ENCODE measurements at regions not wholly inside any gene's neighbourhood (a gene's known extent, or its start where the extent isn't known, plus 50 kb on each side); places are given as distances from the start of the nearest gene placed in this dataset.
A peak's percentile ranks its signal among the peaks of the same experiment; 100 is the strongest.

- Histone ChIP-seq H3K9me2 (replicated peaks; ENCODE audit: low read depth, low read length) (no peaks in the 10 kb centered on the region), H3K79me2 (ENCODE audit: insufficient read depth, low read length) (no peaks in the 10 kb centered on the region), H2AFZ (ENCODE audit: low read length) (no peak overlapping the region), H3K4me3 (ENCODE audit: low read length, poor library complexity, severe bottlenecking) (no peak overlapping the region), H3K36me3 (ENCODE audit: insufficient read depth, low read length) (no peaks in the 10 kb centered on the region), H3K9me3 (ENCODE audit: insufficient read depth, low read depth, low read length) (no peaks in the 10 kb centered on the region; the same call in 1 of the 2 replicates), H3K4me2 (ENCODE audit: low read depth, low read length, poor library complexity, severe bottlenecking) (no peak overlapping the region), H3K4me1 (ENCODE audit: insufficient read depth, low read length, poor library complexity, severe bottlenecking) (peaks cover 17% of the 10 kb centered on the region), H3F3A (ENCODE audit: low read depth) (no peaks in the 10 kb centered on the region), H3K9ac (ENCODE audit: low read depth, low read length, poor library complexity, severe bottlenecking) (no peak overlapping the region), H4K20me1 (ENCODE audit: insufficient read depth, low read length, poor library complexity, severe bottlenecking) (no peaks in the 10 kb centered on the region), H3K27me3 (ENCODE audit: insufficient read depth, low read length, poor library complexity, severe bottlenecking) (no peaks in the 10 kb centered on the region)
- TF ChIP-seq CTCF (conservative IDR thresholded peaks at IDR 0.05; ENCODE audit: low read length) (peak; percentile 63), EZH2phosphoT487 (IDR thresholded peaks at IDR 0.05; ENCODE audit: borderline replicate concordance) (no peak)
Measured at GRCh38 chr10:23535381-23535780, 96.5 kb downstream of the OTUD1 start.

GRCh38 chr10:23538968-23539367 is 100.1 kb downstream of the OTUD1 start:
- Histone ChIP-seq H3K4me2 (ENCODE audit: low read depth, low read length, poor library complexity, severe bottlenecking) (no peak overlapping the region), H3K4me1 (ENCODE audit: insufficient read depth, low read length, poor library complexity, severe bottlenecking) (peaks cover 36% of the 10 kb centered on the region)

GRCh38 chr10:23540401-23541030 is 101.6 kb downstream of the OTUD1 start:
- peak overlapping the region; percentile 79 for H3K4me2 ChIP-seq (ENCODE audit: low read depth, low read length, poor library complexity, severe bottlenecking)

More at GRCh38 chr10:23538968-23539367, 100.1 kb downstream of the OTUD1 start:
- H3K9me2 ChIP-seq (replicated peaks; ENCODE audit: low read depth, low read length), result no peaks in the 10 kb centered on the region
- no peak overlapping the region for H2AFZ ChIP-seq (ENCODE audit: low read length)
- H3K9me3 ChIP-seq (ENCODE audit: insufficient read depth, low read depth, low read length), result peaks cover 7% of the 10 kb centered on the region; the same call in 1 of the 2 replicates
- H3K36me3 ChIP-seq (ENCODE audit: insufficient read depth, low read length), result no peaks in the 10 kb centered on the region
- H3K4me3 ChIP-seq (ENCODE audit: low read length, poor library complexity, severe bottlenecking), result no peak overlapping the region
- H4K20me1 ChIP-seq (ENCODE audit: insufficient read depth, low read length, poor library complexity, severe bottlenecking), result no peaks in the 10 kb centered on the region
- no peaks in the 10 kb centered on the region for H3K79me2 ChIP-seq (ENCODE audit: insufficient read depth, low read length)
- H3F3A ChIP-seq (ENCODE audit: low read depth), result no peaks in the 10 kb centered on the region
- TF ChIP-seq EZH2phosphoT487 (IDR thresholded peaks at IDR 0.05; ENCODE audit: borderline replicate concordance), result no peak
- no peak for TF ChIP-seq CTCF (conservative IDR thresholded peaks at IDR 0.05; ENCODE audit: low read length)
- H3K9ac ChIP-seq (ENCODE audit: low read depth, low read length, poor library complexity, severe bottlenecking), result no peak overlapping the region
- no peaks in the 10 kb centered on the region for H3K27me3 ChIP-seq (ENCODE audit: insufficient read depth, low read length, poor library complexity, severe bottlenecking)

More at GRCh38 chr10:23540401-23541030, 101.6 kb downstream of the OTUD1 start:
- H3K9me3 ChIP-seq (ENCODE audit: insufficient read depth, low read depth, low read length), result peaks cover 7% of the 10 kb centered on the region; the same call in 1 of the 2 replicates
- H3K4me1 ChIP-seq (ENCODE audit: insufficient read depth, low read length, poor library complexity, severe bottlenecking), result peaks cover 36% of the 10 kb centered on the region
- H4K20me1 ChIP-seq (ENCODE audit: insufficient read depth, low read length, poor library complexity, severe bottlenecking), result no peaks in the 10 kb centered on the region
- H3K79me2 ChIP-seq (ENCODE audit: insufficient read depth, low read length), result no peaks in the 10 kb centered on the region
- no peaks in the 10 kb centered on the region for H3K27me3 ChIP-seq (ENCODE audit: insufficient read depth, low read length, poor library complexity, severe bottlenecking)
- H3K9me2 ChIP-seq (replicated peaks; ENCODE audit: low read depth, low read length), result no peaks in the 10 kb centered on the region
- TF ChIP-seq EZH2phosphoT487 (IDR thresholded peaks at IDR 0.05; ENCODE audit: borderline replicate concordance), result no peak
- TF ChIP-seq CTCF (conservative IDR thresholded peaks at IDR 0.05; ENCODE audit: low read length), result no peak
- no peaks in the 10 kb centered on the region for H3K36me3 ChIP-seq (ENCODE audit: insufficient read depth, low read length)
- peak overlapping the region; percentile 58 for H3K4me3 ChIP-seq (ENCODE audit: low read length, poor library complexity, severe bottlenecking)
- H3F3A ChIP-seq (ENCODE audit: low read depth), result no peaks in the 10 kb centered on the region
- peak overlapping the region; percentile 40 for H2AFZ ChIP-seq (ENCODE audit: low read length)
- H3K9ac ChIP-seq (ENCODE audit: low read depth, low read length, poor library complexity, severe bottlenecking), result peak overlapping the region; percentile 80
